HG03139 (cell line): ENCODE measurements at regions not wholly inside any gene's neighbourhood (a gene's known extent, or its start where the extent isn't known, plus 50 kb on each side); places are given as distances from the start of the nearest gene placed in this dataset.

Source experiments
- ATAC-seq: cut with Tn5 transposase; IDR thresholded peaks from one replicate; pipeline ENCODE4 v1.9.1; 2021; ENCODE audit not compliant: unreplicated experiment

- no peak for ATAC-seq
Observed at GRCh38 chr10:10544890-10545289, 472.8 kb upstream of the CELF2 start.

- no peak for ATAC-seq
Observed at GRCh38 chr10:10545771-10546170, 471.9 kb upstream of the CELF2 start.

- ATAC-seq: no peak
Observed at GRCh38 chr10:10551596-10552301, 465.9 kb upstream of the CELF2 start.

- ATAC-seq: no peak
Observed at GRCh38 chr10:10552948-10553347, 464.7 kb upstream of the CELF2 start.

GRCh38 chr10:10564081-10564794, 453.4 kb upstream of the CELF2 start:
- ATAC-seq: no peak

GRCh38 chr10:10576937-10577336, 440.7 kb upstream of the CELF2 start:
- no peak for ATAC-seq

GRCh38 chr10:10579709-10580108, 438.0 kb upstream of the CELF2 start:
- no peak for ATAC-seq

- ATAC-seq: no peak
Observed at GRCh38 chr10:10584161-10584560, 433.5 kb upstream of the CELF2 start.

- ATAC-seq: no peak
Observed at GRCh38 chr10:10587744-10588393, 429.8 kb upstream of the CELF2 start.

GRCh38 chr10:10589540-10590303, 427.9 kb upstream of the CELF2 start:
- peak; percentile 68 for ATAC-seq

GRCh38 chr10:10591715-10592341, 425.8 kb upstream of the CELF2 start:
- no peak for ATAC-seq

GRCh38 chr10:10596256-10596655, 421.4 kb upstream of the CELF2 start:
- no peak for ATAC-seq

- peak; percentile 50 for ATAC-seq
Observed at GRCh38 chr10:10598297-10598696, 419.4 kb upstream of the CELF2 start.

- no peak for ATAC-seq
Observed at GRCh38 chr10:10600004-10600403, 417.7 kb upstream of the CELF2 start.

GRCh38 chr10:10605551-10606081, 412.1 kb upstream of the CELF2 start:
- no peak for ATAC-seq

GRCh38 chr10:10609379-10609955, 408.2 kb upstream of the CELF2 start:
- ATAC-seq: no peak

- no peak for ATAC-seq
Observed at GRCh38 chr10:10610171-10610570, 407.5 kb upstream of the CELF2 start.

GRCh38 chr10:10612151-10612550, 405.5 kb upstream of the CELF2 start:
- ATAC-seq: no peak

- no peak for ATAC-seq
Observed at GRCh38 chr10:10613656-10614244, 403.9 kb upstream of the CELF2 start.

- no peak for ATAC-seq
Observed at GRCh38 chr10:10617686-10618085, 400.0 kb upstream of the CELF2 start.
